Thyroid gland (tissue), 4 donors: ENCODE measurements at regions not wholly inside any gene's neighbourhood (a gene's known extent, or its start where the extent isn't known, plus 50 kb on each side); places are given as distances from the start of the nearest gene placed in this dataset.

Experiments used
- CTCF ChIP-seq, 6 experiments: fragments of 200-600 bp in 3 of 6; fragments of 450-650 bp in 3 of 6; sonication (generic) in 3 of 6; IDR thresholded peaks; one replicate each; pipeline ENCODE4 v1.5.1; 2016 to 2019; ENCODE audit warnings: antibody characterized with exemption in 6 of 6, mild to moderate bottlenecking in 2 of 6, inconsistent platforms in 1 of 6, moderate library complexity in 1 of 6
- POLR2A ChIP-seq, 2 donors: fragments of 450-650 bp; IDR thresholded peaks; one replicate each; pipeline ENCODE4 v1.6.1; 2017; ENCODE audit warnings: antibody characterized with exemption in 2 of 2, mild to moderate bottlenecking in 2 of 2, moderate library complexity in 1 of 2

GRCh38 chr10:65273115-65273514 lies 1652.7 kb upstream of the LRRTM3 start:
- no peak for TF ChIP-seq POLR2A (IDR thresholded peaks at IDR 0.05)
- TF ChIP-seq CTCF (IDR thresholded peaks at IDR 0.05): no peak
